GM12878 (cell line): ENCODE measurements at regions not wholly inside any gene's neighbourhood (a gene's known extent, or its start where the extent isn't known, plus 50 kb on each side); places are given as distances from the start of the nearest gene placed in this dataset.

ENCODE experiments used
- ATAC-seq: fragments of 200-7000 bp; cut with Tn5 transposase; 3 replicates; pipeline ENCODE4 v1.9.1; 2020; ENCODE audit warnings: mild to moderate bottlenecking, moderate library complexity
- BruUV-seq: library from RNA; stranded (reverse); fragments of 400-500 nt; replicated peaks from 2 replicates; lab custom pipeline; 2021; lab: Mats Ljungman, UMichigan
- CTCF ChIA-PET: fragments of 300-600 bp; sonication (Branson Sonifier 250); formaldehyde crosslinking; extraction: SDS; loops from one replicate; lab custom pipeline; 2021; ENCODE audit warnings: inconsistent platforms; lab: Yijun Ruan, JAX
- POLR2A ChIA-PET: fragments of 350-600 bp; formaldehyde crosslinking; extraction: SDS; loops from one replicate; lab custom pipeline; 2021; ENCODE audit warnings: inconsistent platforms; lab: Charles Lee
- RAD21 ChIA-PET: fragments of 300-600 bp; sonication (Branson Sonifier 250); formaldehyde crosslinking; loops from one replicate; lab custom pipeline; 2023; ENCODE audit warnings: antibody characterized with exemption; ENCODE audit not compliant: unreplicated experiment; lab: Charles Lee
- SMC1A ChIA-PET: fragments of 300-600 bp; sonication (Branson Sonifier 250); formaldehyde crosslinking; loops from one replicate; lab custom pipeline; 2023; ENCODE audit not compliant: unreplicated experiment, uncharacterized antibody; lab: Charles Lee
- DNase-seq: peaks from one replicate; pipeline ENCODE4 v3.0.0-alpha.2; 2011; ENCODE audit warnings: low read depth, low spot score
- FAIRE-seq: peaks from 3 replicates; lab custom pipeline; 2011; peaks lifted over from hg19 to GRCh38; lab: Jason Lieb, UNC
- H2AFZ ChIP-seq: 2 replicates; pipeline ENCODE4 v1.6.0; 2011; ENCODE audit warnings: low read depth, low read length, control low read depth; ENCODE audit not compliant: control insufficient read depth
- H3K27ac ChIP-seq: 2 replicates; pipeline ENCODE4 v1.5.1; 2011; ENCODE audit warnings: control low read depth; ENCODE audit not compliant: control insufficient read depth, insufficient read depth
- H3K27me3 ChIP-seq, 2 experiments: replicated peaks in 1 of 2; 2 replicates each; pipeline versions ENCODE4 v1.6.0 to v1.6.1; 2011; ENCODE audit warnings: low read length in 1 of 2; ENCODE audit not compliant: control insufficient read depth in 2 of 2, insufficient read depth in 2 of 2
- H3K36me3 ChIP-seq, 2 experiments: 2 replicates each; pipeline ENCODE4 v1.5.1; 2011; ENCODE audit warnings: low read length in 1 of 2; ENCODE audit not compliant: control insufficient read depth in 2 of 2, insufficient read depth in 2 of 2
- H3K4me1 ChIP-seq: 2 replicates; pipeline ENCODE4 v1.6.1; 2011; ENCODE audit warnings: mild to moderate bottlenecking, low read length, moderate library complexity, mixed read lengths; ENCODE audit not compliant: control insufficient read depth, insufficient read depth
- H3K4me2 ChIP-seq: 2 replicates; pipeline ENCODE4 v1.6.0; 2011; ENCODE audit warnings: control low read depth; ENCODE audit not compliant: control insufficient read depth, insufficient read depth
- H3K4me3 ChIP-seq: fragments of 200-600 bp; sonication (generic); 2 replicates; pipeline ENCODE4 v1.5.1; 2016
- H3K79me2 ChIP-seq: 2 replicates; pipeline ENCODE4 v1.6.0; 2011; ENCODE audit warnings: low read length; ENCODE audit not compliant: control insufficient read depth, insufficient read depth
- H3K9ac ChIP-seq: 2 replicates; pipeline ENCODE4 v1.8.0; 2011; ENCODE audit warnings: low read length, control low read depth, mixed read lengths; ENCODE audit not compliant: control insufficient read depth, insufficient read depth
- H3K9me3 ChIP-seq: replicated peaks from 3 replicates; pipeline ENCODE4 v1.5.1; 2011; ENCODE audit warnings: mild to moderate bottlenecking, low read length; ENCODE audit not compliant: control insufficient read depth, insufficient read depth
- H4K20me1 ChIP-seq: 2 replicates; pipeline ENCODE4 v1.6.0; 2011; ENCODE audit not compliant: control insufficient read depth, insufficient read depth
- ATF7 ChIP-seq: fragments of 450-650 bp; IDR thresholded peaks from 2 replicates; pipeline ENCODE4 v1.6.1; 2016; ENCODE audit warnings: low read depth, mild to moderate bottlenecking
- CHD2 ChIP-seq: IDR thresholded peaks from 2 replicates; pipeline ENCODE4 v1.6.1; 2011; ENCODE audit warnings: low read depth, low read length, improper control_type of control experiment, borderline replicate concordance
- CREB1 ChIP-seq: IDR thresholded peaks from 2 replicates; pipeline ENCODE4 v1.6.1; 2012; ENCODE audit warnings: low read depth, mild to moderate bottlenecking, inconsistent platforms
- ESRRA ChIP-seq: IDR thresholded peaks from 2 replicates; pipeline ENCODE4 v1.6.1; 2012; ENCODE audit warnings: mild to moderate bottlenecking, low read length, improper control_type of control experiment
- HDAC6 ChIP-seq: fragments of 200-600 bp; sonication (generic); IDR thresholded peaks from one replicate; pipeline ENCODE4 v1.8.0; 2017; ENCODE audit warnings: antibody characterized with exemption; ENCODE audit not compliant: unreplicated experiment
- HDGF ChIP-seq: fragments of 450-650 bp; IDR thresholded peaks from 2 replicates; pipeline ENCODE4 v1.6.1; 2016; ENCODE audit warnings: antibody characterized with exemption
- JUND ChIP-seq: IDR thresholded peaks from 2 replicates; pipeline ENCODE4 v1.6.1; 2012; ENCODE audit warnings: low read depth, mild to moderate bottlenecking, low read length, improper control_type of control experiment, moderate library complexity
- MYC ChIP-seq: IDR thresholded peaks from 2 replicates; pipeline ENCODE4 v1.6.1; 2011; ENCODE audit warnings: mild to moderate bottlenecking, low read length, moderate library complexity, inconsistent platforms; ENCODE audit not compliant: insufficient read depth, insufficient replicate concordance, insufficient read length, severe bottlenecking
- POLR2A ChIP-seq: IDR thresholded peaks from 2 replicates; pipeline ENCODE4 v1.6.1; 2011; ENCODE audit warnings: low read depth, mild to moderate bottlenecking, low read length
- RAD51 ChIP-seq: fragments of 450-650 bp; IDR thresholded peaks from 2 replicates; pipeline ENCODE4 v1.6.1; 2016; ENCODE audit warnings: moderate library complexity, mild to moderate bottlenecking, inconsistent platforms
- SMAD1 ChIP-seq: fragments of 450-650 bp; IDR thresholded peaks from 2 replicates; pipeline ENCODE4 v1.6.1; 2018; ENCODE audit warnings: mild to moderate bottlenecking, low read depth; ENCODE audit not compliant: partially characterized antibody
- STAT3 ChIP-seq: IDR thresholded peaks from 2 replicates; pipeline ENCODE4 v1.6.1; 2011; ENCODE audit warnings: low read depth, low read length, improper control_type of control experiment
- TCF12 ChIP-seq: IDR thresholded peaks from 2 replicates; pipeline ENCODE4 v1.6.1; 2011; ENCODE audit warnings: low read depth, mild to moderate bottlenecking, low read length
- TCF3 ChIP-seq: IDR thresholded peaks from 2 replicates; pipeline ENCODE4 v1.6.1; 2012; ENCODE audit warnings: low read depth, mild to moderate bottlenecking, low read length, borderline replicate concordance; ENCODE audit not compliant: insufficient read depth
- in situ Hi-C: fragments of 300-500 bp; cut with MboI; formaldehyde crosslinking; loops from 9 replicates; pipeline ENCODE4 v1.14.3; 2018; ENCODE audit warnings: mixed read lengths
- intact Hi-C: fragments of 100-400 bp; cut with micrococcal nuclease; formaldehyde crosslinking; loops from one replicate; pipeline ENCODE4 v1.14.2; 2022; ENCODE audit not compliant: unreplicated experiment
- TF ChIP-seq, protein P1 (sequence below): fragments of 450-650 bp; IDR thresholded peaks from 2 replicates; pipeline ENCODE4 v1.6.1; 2017; ENCODE audit warnings: antibody characterized with exemption, mild to moderate bottlenecking, moderate library complexity
- TF ChIP-seq, protein P2 (sequence below): fragments of 450-650 bp; IDR thresholded peaks from 2 replicates; pipeline ENCODE4 v1.6.1; 2018; ENCODE audit warnings: borderline replicate concordance, mild to moderate bottlenecking; ENCODE audit not compliant: partially characterized antibody
- TF ChIP-seq, protein P3 (sequence below): IDR thresholded peaks from 2 replicates; pipeline ENCODE4 v1.6.1; 2012; ENCODE audit warnings: low read length, inconsistent platforms
- TF ChIP-seq, protein P4 (sequence below): IDR thresholded peaks from 2 replicates; pipeline ENCODE4 v1.6.1; 2012; ENCODE audit warnings: low read depth, low read length, improper control_type of control experiment

DNA sequence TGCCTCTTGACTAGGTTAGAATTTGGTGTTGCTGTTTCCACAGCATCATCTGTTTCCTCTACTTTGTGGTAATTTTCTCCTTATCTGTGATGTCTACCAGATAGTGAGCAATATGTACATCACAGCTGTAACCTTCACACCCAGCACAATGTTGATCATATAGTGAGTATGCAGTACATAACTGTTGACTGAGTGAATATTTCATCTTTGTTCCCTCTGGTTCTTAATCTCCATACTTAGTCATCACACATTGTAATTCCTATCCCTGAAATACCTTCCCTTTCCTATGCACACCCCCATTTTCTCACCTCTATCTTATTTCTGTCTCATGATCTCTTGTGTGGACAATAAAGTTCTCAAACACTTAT lies 115.9 kb downstream of the KIF4B start (continued):
- TF ChIP-seq SMAD1: no peak
- TF ChIP-seq ATF7: no peak
- TF ChIP-seq, protein P1, sequence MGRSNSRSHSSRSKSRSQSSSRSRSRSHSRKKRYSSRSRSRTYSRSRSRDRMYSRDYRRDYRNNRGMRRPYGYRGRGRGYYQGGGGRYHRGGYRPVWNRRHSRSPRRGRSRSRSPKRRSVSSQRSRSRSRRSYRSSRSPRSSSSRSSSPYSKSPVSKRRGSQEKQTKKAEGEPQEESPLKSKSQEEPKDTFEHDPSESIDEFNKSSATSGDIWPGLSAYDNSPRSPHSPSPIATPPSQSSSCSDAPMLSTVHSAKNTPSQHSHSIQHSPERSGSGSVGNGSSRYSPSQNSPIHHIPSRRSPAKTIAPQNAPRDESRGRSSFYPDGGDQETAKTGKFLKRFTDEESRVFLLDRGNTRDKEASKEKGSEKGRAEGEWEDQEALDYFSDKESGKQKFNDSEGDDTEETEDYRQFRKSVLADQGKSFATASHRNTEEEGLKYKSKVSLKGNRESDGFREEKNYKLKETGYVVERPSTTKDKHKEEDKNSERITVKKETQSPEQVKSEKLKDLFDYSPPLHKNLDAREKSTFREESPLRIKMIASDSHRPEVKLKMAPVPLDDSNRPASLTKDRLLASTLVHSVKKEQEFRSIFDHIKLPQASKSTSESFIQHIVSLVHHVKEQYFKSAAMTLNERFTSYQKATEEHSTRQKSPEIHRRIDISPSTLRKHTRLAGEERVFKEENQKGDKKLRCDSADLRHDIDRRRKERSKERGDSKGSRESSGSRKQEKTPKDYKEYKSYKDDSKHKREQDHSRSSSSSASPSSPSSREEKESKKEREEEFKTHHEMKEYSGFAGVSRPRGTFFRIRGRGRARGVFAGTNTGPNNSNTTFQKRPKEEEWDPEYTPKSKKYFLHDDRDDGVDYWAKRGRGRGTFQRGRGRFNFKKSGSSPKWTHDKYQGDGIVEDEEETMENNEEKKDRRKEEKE: no peak
- TF ChIP-seq, protein P2, sequence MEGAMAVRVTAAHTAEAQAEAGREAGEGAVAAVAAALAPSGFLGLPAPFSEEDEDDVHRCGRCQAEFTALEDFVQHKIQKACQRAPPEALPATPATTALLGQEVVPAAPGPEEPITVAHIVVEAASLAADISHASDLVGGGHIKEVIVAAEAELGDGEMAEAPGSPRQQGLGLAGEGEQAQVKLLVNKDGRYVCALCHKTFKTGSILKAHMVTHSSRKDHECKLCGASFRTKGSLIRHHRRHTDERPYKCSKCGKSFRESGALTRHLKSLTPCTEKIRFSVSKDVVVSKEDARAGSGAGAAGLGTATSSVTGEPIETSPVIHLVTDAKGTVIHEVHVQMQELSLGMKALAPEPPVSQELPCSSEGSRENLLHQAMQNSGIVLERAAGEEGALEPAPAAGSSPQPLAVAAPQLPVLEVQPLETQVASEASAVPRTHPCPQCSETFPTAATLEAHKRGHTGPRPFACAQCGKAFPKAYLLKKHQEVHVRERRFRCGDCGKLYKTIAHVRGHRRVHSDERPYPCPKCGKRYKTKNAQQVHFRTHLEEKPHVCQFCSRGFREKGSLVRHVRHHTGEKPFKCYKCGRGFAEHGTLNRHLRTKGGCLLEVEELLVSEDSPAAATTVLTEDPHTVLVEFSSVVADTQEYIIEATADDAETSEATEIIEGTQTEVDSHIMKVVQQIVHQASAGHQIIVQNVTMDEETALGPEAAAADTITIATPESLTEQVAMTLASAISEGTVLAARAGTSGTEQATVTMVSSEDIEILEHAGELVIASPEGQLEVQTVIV: no peak
- no peak for TF ChIP-seq POLR2A
- no peak for TF ChIP-seq CHD2

DNA sequence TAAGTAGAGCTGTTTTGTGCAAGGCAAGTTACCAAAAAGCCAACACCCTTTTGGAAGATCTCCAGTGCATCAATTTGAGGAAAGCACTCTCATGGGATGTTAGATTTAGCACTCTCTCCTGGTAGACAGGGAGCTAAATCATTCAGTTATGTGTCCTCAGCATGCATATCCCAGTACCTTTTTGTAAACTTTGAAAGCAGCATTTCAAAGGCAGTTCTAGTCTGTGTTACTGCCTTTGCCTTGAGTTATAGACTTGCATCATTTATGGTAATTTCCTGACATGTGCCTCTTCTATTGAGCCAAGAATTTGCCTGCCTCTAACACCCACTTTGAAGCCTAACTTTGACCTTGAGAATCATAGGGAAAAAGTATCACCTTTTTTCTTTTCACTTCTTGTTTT lies 120.6 kb downstream of the KIF4B start:
- no peak for FAIRE-seq
- Histone ChIP-seq H3K27me3 (no peaks in the 10 kb centered on the region), H3K36me3 (no peaks in the 10 kb centered on the region), H3K4me1 (no peaks in the 10 kb centered on the region), H3K9ac (no peak overlapping the region), H3K9me3 (no peaks in the 10 kb centered on the region), H3K4me3 (no peak overlapping the region), H4K20me1 (no peaks in the 10 kb centered on the region), H2AFZ (no peak overlapping the region), H3K4me2 (no peak overlapping the region), H3K79me2 (no peaks in the 10 kb centered on the region), H3K27ac (no peak overlapping the region)
- ChIA-PET SMC1A (no interaction called here), CTCF (no interaction called here), POLR2A (no interaction called here), RAD21 (no interaction called here)
- ATAC-seq: no peak
- no peak for DNase-seq
- no TSS peak for BruUV-seq
- in situ Hi-C loops: no loop called here
- intact Hi-C loops: no loop called here
- TF ChIP-seq ESRRA (no peak), CREB1 (no peak), TCF3 (no peak), HDGF (no peak), MYC (no peak), JUND (no peak), RAD51 (no peak), TCF12 (no peak), HDAC6 (no peak), STAT3 (no peak)
- TF ChIP-seq, protein P3, sequence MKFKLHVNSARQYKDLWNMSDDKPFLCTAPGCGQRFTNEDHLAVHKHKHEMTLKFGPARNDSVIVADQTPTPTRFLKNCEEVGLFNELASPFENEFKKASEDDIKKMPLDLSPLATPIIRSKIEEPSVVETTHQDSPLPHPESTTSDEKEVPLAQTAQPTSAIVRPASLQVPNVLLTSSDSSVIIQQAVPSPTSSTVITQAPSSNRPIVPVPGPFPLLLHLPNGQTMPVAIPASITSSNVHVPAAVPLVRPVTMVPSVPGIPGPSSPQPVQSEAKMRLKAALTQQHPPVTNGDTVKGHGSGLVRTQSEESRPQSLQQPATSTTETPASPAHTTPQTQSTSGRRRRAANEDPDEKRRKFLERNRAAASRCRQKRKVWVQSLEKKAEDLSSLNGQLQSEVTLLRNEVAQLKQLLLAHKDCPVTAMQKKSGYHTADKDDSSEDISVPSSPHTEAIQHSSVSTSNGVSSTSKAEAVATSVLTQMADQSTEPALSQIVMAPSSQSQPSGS: no peak
- TF ChIP-seq, protein P4, sequence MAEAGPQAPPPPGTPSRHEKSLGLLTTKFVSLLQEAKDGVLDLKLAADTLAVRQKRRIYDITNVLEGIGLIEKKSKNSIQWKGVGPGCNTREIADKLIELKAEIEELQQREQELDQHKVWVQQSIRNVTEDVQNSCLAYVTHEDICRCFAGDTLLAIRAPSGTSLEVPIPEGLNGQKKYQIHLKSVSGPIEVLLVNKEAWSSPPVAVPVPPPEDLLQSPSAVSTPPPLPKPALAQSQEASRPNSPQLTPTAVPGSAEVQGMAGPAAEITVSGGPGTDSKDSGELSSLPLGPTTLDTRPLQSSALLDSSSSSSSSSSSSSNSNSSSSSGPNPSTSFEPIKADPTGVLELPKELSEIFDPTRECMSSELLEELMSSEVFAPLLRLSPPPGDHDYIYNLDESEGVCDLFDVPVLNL: no peak
